H1 (cell line): ENCODE measurements at regions not wholly inside any gene's neighbourhood (a gene's known extent, or its start where the extent isn't known, plus 50 kb on each side); places are given as distances from the start of the nearest gene placed in this dataset.

ENCODE experiments used
- CTCF ChIA-PET: fragments of 300-600 bp; sonication (Branson Sonifier 250); formaldehyde crosslinking; loops from one replicate; lab custom pipeline; 2021; ENCODE audit not compliant: partially characterized antibody; lab: Charles Lee
- POLR2A ChIA-PET: fragments of 300-600 bp; sonication (Branson Sonifier 250); formaldehyde crosslinking; loops from one replicate; lab custom pipeline; 2021; ENCODE audit warnings: inconsistent platforms; ENCODE audit not compliant: partially characterized antibody; lab: Charles Lee
- DNase-seq, 2 experiments: peaks; one replicate each; pipeline versions ENCODE4 v3.0.0 to v3.0.0-alpha.2; 2010 to 2022; ENCODE audit warnings: low spot score in 2 of 2, low read depth in 1 of 2, mixed read lengths in 1 of 2
- FAIRE-seq: peaks from 2 replicates; lab custom pipeline; 2011; peaks lifted over from hg19 to GRCh38; lab: Jason Lieb, UNC
- H2AFZ ChIP-seq: 2 replicates; pipeline ENCODE4 v1.8.1; 2012; ENCODE audit warnings: low read length, inconsistent platforms
- H2AK5ac ChIP-seq: 2 replicates; pipeline ENCODE4 v1.6.1; 2013; ENCODE audit warnings: low read depth, low read length
- H2BK120ac ChIP-seq: replicated peaks from 2 replicates; pipeline ENCODE3; 2013; ENCODE audit warnings: low read depth, low read length, inconsistent platforms
- H2BK12ac ChIP-seq: 2 replicates; pipeline ENCODE4 v1.6.1; 2013; ENCODE audit warnings: low read depth, low read length
- H2BK15ac ChIP-seq: 2 replicates; pipeline ENCODE4 v1.6.1; 2013; ENCODE audit warnings: low read length
- H2BK20ac ChIP-seq: 2 replicates; pipeline ENCODE4 v1.6.1; 2013; ENCODE audit warnings: low read length
- H2BK5ac ChIP-seq: 2 replicates; pipeline ENCODE4 v1.6.1; 2013; ENCODE audit warnings: low read depth, low read length
- H3K14ac ChIP-seq: 2 replicates; pipeline ENCODE4 v1.6.1; 2013; ENCODE audit warnings: inconsistent platforms; ENCODE audit not compliant: insufficient read length
- H3K18ac ChIP-seq: 2 replicates; pipeline ENCODE4 v1.6.1; 2013; ENCODE audit warnings: low read length; ENCODE audit errors: extremely low read depth
- H3K23ac ChIP-seq: 2 replicates; pipeline ENCODE4 v1.6.1; 2013; ENCODE audit warnings: inconsistent platforms; ENCODE audit not compliant: insufficient read length
- H3K23me2 ChIP-seq: 2 replicates; pipeline ENCODE4 v1.6.1; 2013; ENCODE audit warnings: low read depth, low read length
- H3K27ac ChIP-seq: 2 replicates; pipeline ENCODE4 v1.6.1; 2011; ENCODE audit warnings: low read depth, low read length, inconsistent platforms
- H3K27me3 ChIP-seq, 4 experiments: replicated peaks in 1 of 4; 1 replicate in 1 of 4; 2 replicates in 3 of 4; pipeline versions ENCODE4 v1.6.1 to v1.8.1; 2011 to 2013; ENCODE audit warnings: low read length in 3 of 4, mild to moderate bottlenecking in 3 of 4, inconsistent platforms in 2 of 4, mixed read lengths in 2 of 4, moderate library complexity in 1 of 4; ENCODE audit not compliant: control insufficient read depth in 3 of 4, insufficient read depth in 3 of 4; ENCODE audit errors: extremely low read depth in 1 of 4
- H3K36me3 ChIP-seq, 4 experiments: 2 replicates each; pipeline versions ENCODE4 v1.6.1 to v1.8.1; 2011 to 2013; ENCODE audit warnings: mild to moderate bottlenecking in 4 of 4, low read length in 3 of 4, moderate library complexity in 2 of 4, control low read depth in 1 of 4, inconsistent platforms in 1 of 4; ENCODE audit not compliant: insufficient read depth in 4 of 4, control insufficient read depth in 2 of 4
- H3K4ac ChIP-seq: replicated peaks from 2 replicates; pipeline ENCODE3; 2013; ENCODE audit warnings: low read length, low read depth, mixed read lengths, inconsistent platforms; ENCODE audit not compliant: insufficient read length
- H3K4me1 ChIP-seq, 4 experiments: replicated peaks in 1 of 4; 1 replicate in 1 of 4; 2 replicates in 3 of 4; pipeline versions ENCODE4 v1.6.1 to v1.8.1; 2011 to 2013; ENCODE audit warnings: low read length in 3 of 4, inconsistent platforms in 2 of 4, mixed read lengths in 1 of 4; ENCODE audit not compliant: insufficient read depth in 4 of 4, control insufficient read depth in 3 of 4
- H3K4me2 ChIP-seq, 2 experiments: 2 replicates each; pipeline versions ENCODE4 v1.6.1 to v1.8.1; 2011 to 2013; ENCODE audit warnings: low read depth in 2 of 2, low read length in 2 of 2, control low read depth in 1 of 2, inconsistent platforms in 1 of 2, mild to moderate bottlenecking in 1 of 2; ENCODE audit not compliant: insufficient read depth in 1 of 2
- H3K4me3 ChIP-seq, 4 experiments: fragments of 200-600, 300-600 bp in 1 of 4; sonication (generic), shearing (Covaris generic), sonication (Bioruptor Twin) in 1 of 4; 2 replicates each; pipeline versions ENCODE4 v1.5.1 to v1.8.1; 2011 to 2016; ENCODE audit warnings: low read length in 4 of 4, low read depth in 3 of 4, control low read depth in 2 of 4, inconsistent platforms in 2 of 4, mild to moderate bottlenecking in 2 of 4, mixed read lengths in 1 of 4, moderate library complexity in 1 of 4; ENCODE audit not compliant: insufficient read depth in 2 of 4; ENCODE audit errors: extremely low read depth in 1 of 4
- H3K56ac ChIP-seq: replicated peaks from 2 replicates; pipeline ENCODE3; 2013; ENCODE audit warnings: low read depth, mild to moderate bottlenecking, mixed read lengths, low read length, inconsistent platforms; ENCODE audit not compliant: insufficient read length
- H3K79me1 ChIP-seq: 2 replicates; pipeline ENCODE4 v1.6.1; 2013; ENCODE audit warnings: low read depth, low read length, control low read depth
- H3K79me2 ChIP-seq, 2 experiments: 2 replicates each; pipeline versions ENCODE4 v1.6.1 to v1.8.1; 2012 to 2013; ENCODE audit warnings: low read length in 2 of 2, mild to moderate bottlenecking in 2 of 2, inconsistent platforms in 1 of 2; ENCODE audit not compliant: insufficient read depth in 2 of 2, control insufficient read depth in 1 of 2
- H3K9ac ChIP-seq, 4 experiments: replicated peaks in 1 of 4; 1 replicate in 1 of 4; 2 replicates in 3 of 4; pipeline versions ENCODE4 v1.6.1 to v1.8.1; 2011 to 2013; ENCODE audit warnings: low read depth in 3 of 4, low read length in 3 of 4, control low read depth in 2 of 4, mild to moderate bottlenecking in 2 of 4, moderate library complexity in 2 of 4, inconsistent platforms in 1 of 4; ENCODE audit errors: extremely low read depth in 1 of 4
- H3K9me3 ChIP-seq, 2 experiments: 2 replicates each; pipeline versions ENCODE4 v1.6.1 to v1.8.1; 2012 to 2013; ENCODE audit warnings: mild to moderate bottlenecking in 2 of 2, moderate library complexity in 2 of 2, control low read depth in 1 of 2, inconsistent platforms in 1 of 2, low read depth in 1 of 2, low read length in 1 of 2, mixed read lengths in 1 of 2; ENCODE audit not compliant: insufficient read depth in 2 of 2
- H4K20me1 ChIP-seq, 2 experiments: replicated peaks in 1 of 2; 2 replicates each; pipeline versions ENCODE3 to v1.8.1; 2011 to 2013; ENCODE audit warnings: inconsistent platforms in 2 of 2, low read length in 2 of 2, mild to moderate bottlenecking in 1 of 2; ENCODE audit not compliant: insufficient read depth in 2 of 2, control insufficient read depth in 1 of 2
- H4K5ac ChIP-seq: 2 replicates; pipeline ENCODE4 v1.6.1; 2013; ENCODE audit warnings: low read length, low read depth, mixed read lengths, inconsistent platforms; ENCODE audit not compliant: insufficient read length
- H4K8ac ChIP-seq: 2 replicates; pipeline ENCODE4 v1.8.0; 2013; ENCODE audit warnings: mild to moderate bottlenecking, moderate library complexity, low read length, inconsistent platforms; ENCODE audit not compliant: insufficient read depth; ENCODE audit errors: extremely low read depth
- H4K91ac ChIP-seq: replicated peaks from 2 replicates; pipeline ENCODE3; 2013; ENCODE audit warnings: low read length, mixed read lengths, inconsistent platforms; ENCODE audit not compliant: insufficient read length
- CHD2 ChIP-seq: IDR thresholded peaks from 2 replicates; pipeline ENCODE4 v1.6.1; 2012; ENCODE audit warnings: low read length, improper control_type of control experiment
- EGR1 ChIP-seq: IDR thresholded peaks from 2 replicates; pipeline ENCODE4 v1.6.1; 2011; ENCODE audit warnings: low read depth, low read length, borderline replicate concordance
- HDAC2 ChIP-seq, 2 experiments: fragments of 300-600 bp in 1 of 2; sonication (generic) in 1 of 2; IDR thresholded peaks; 2 replicates each; pipeline ENCODE4 v1.6.1; 2011 to 2012; ENCODE audit warnings: low read depth in 2 of 2, low read length in 2 of 2, mild to moderate bottlenecking in 2 of 2, moderate library complexity in 2 of 2, borderline replicate concordance in 1 of 2, inconsistent platforms in 1 of 2
- NANOG ChIP-seq: IDR thresholded peaks from 2 replicates; pipeline ENCODE4 v1.6.1; 2011; ENCODE audit warnings: low read length, low read depth, mild to moderate bottlenecking, inconsistent platforms; ENCODE audit not compliant: insufficient read depth, poor library complexity, severe bottlenecking
- NRF1 ChIP-seq: IDR thresholded peaks from 2 replicates; pipeline ENCODE4 v1.6.1; 2011; ENCODE audit warnings: mild to moderate bottlenecking, low read depth, low read length, improper control_type of control experiment
- RNF2 ChIP-seq: fragments of 200-900, 300-1000 bp; sonication (generic); IDR thresholded peaks from 2 replicates; pipeline ENCODE4 v1.7.1; 2016; ENCODE audit warnings: borderline replicate concordance, low read depth, mild to moderate bottlenecking, antibody characterized with exemption, low read length; ENCODE audit not compliant: poor library complexity, severe bottlenecking; ENCODE audit errors: missing control alignments
- TAF1 ChIP-seq: IDR thresholded peaks from 2 replicates; pipeline ENCODE4 v1.6.1; 2011; ENCODE audit warnings: mild to moderate bottlenecking, low read depth, low read length

GRCh38 chr17:12312692-12313091, 292.0 kb downstream of the MAP2K4 start:
- Histone ChIP-seq H3K9me3 (peaks cover 0 to 4% of the 10 kb centered on the region in 2 experiments; a peak in 1 of 4 replicates), H3K4me2 (no peak overlapping the region), H4K5ac (no peak overlapping the region), H3K14ac (no peak overlapping the region), H2AFZ (no peak overlapping the region), H2BK12ac (no peak overlapping the region), H4K8ac (no peak overlapping the region), H3K23ac (no peak overlapping the region)
- DNase-seq, result no peak
- POLR2A ChIA-PET, result no interaction called here
- no peak for TF ChIP-seq NANOG
- no peak for TF ChIP-seq HDAC2 (IDR thresholded peaks at IDR 0.05; ENCODE audit: borderline replicate concordance in 1 of 2, low read depth in 2 of 2, low read length in 2 of 2)
- no peak for TF ChIP-seq CHD2
- TF ChIP-seq TAF1, result no peak
- TF ChIP-seq EGR1, result no peak
- TF ChIP-seq RNF2, result no peak
- TF ChIP-seq NRF1, result no peak
- TF ChIP-seq, all 59 proteins: peak for 0
- Histone ChIP-seq H2BK5ac (no peak overlapping the region), H3K36me3 (no peaks in the 10 kb centered on the region), H4K20me1 (no peaks in the 10 kb centered on the region), H3K27ac (no peak overlapping the region), H3K9ac (no peak overlapping the region), H2BK15ac (no peak overlapping the region), H3K4me3 (no peak overlapping the region), H3K4me1 (peaks cover 0 to 4% (median 0%) of the 10 kb centered on the region in 4 experiments; a peak in 1 of 7 replicates), H3K79me1 (no peaks in the 10 kb centered on the region), H3K27me3 (no peaks in the 10 kb centered on the region), H3K4ac (no peak overlapping the region), H2BK120ac (no peak overlapping the region), H3K18ac (no peak overlapping the region), H2AK5ac (no peak overlapping the region), H3K23me2 (no peaks in the 10 kb centered on the region; the same call in 1 of the 2 replicates), H3K56ac (no peak overlapping the region), H4K91ac (no peak overlapping the region), H3K79me2 (no peaks in the 10 kb centered on the region), H2BK20ac (no peak overlapping the region)
- CTCF ChIA-PET, result interaction anchor here (1.2 kb wide), 1 partner anchor 443 kb away, joined by 5 read pairs; no protein-coding TSS in a partner anchor
- FAIRE-seq, result no peak
